ENCODE measurements at regions not wholly inside any gene's neighbourhood (a gene's known extent, or its start where the extent isn't known, plus 50 kb on each side); places are given as distances from the start of the nearest gene placed in this dataset.

DNA sequence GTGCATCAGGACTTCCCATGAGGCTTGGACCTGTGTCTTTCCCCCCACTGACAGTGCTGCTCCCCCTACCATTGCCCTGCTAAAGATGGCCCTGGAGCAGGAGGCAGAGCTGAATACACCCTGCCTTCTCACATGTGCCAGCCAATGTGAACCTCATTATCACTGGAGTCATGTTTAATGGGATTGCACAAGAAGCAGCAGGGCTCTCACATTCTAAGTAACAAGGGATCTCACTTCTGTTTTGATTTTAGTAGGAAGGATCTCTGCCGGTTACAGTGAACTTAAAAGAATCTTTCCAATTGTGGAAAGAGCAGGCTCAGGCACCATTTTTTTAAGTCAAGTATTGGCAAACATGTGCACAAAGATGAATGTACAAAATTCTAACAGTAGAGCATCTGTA is 322.1 kb upstream of the MEX3C start:
- DNase-seq (ENCODE audit: low spot score in 2 of 2), result no peak
- Histone ChIP-seq H3K27me3 (no peaks in the 10 kb centered on the region), H3K27ac (no peak overlapping the region), H3K4me1 (no peaks in the 10 kb centered on the region), H3K9me3 (peaks cover 0 to 4% (median 1%) of the 10 kb centered on the region in 4 donors), H3K36me3 (no peaks in the 10 kb centered on the region), H3K4me3 (no peak overlapping the region)
- TF ChIP-seq EP300 (IDR thresholded peaks at IDR 0.05), result no peak
- no peak for TF ChIP-seq POLR2A (IDR thresholded peaks at IDR 0.05)
- TF ChIP-seq, protein P1, sequence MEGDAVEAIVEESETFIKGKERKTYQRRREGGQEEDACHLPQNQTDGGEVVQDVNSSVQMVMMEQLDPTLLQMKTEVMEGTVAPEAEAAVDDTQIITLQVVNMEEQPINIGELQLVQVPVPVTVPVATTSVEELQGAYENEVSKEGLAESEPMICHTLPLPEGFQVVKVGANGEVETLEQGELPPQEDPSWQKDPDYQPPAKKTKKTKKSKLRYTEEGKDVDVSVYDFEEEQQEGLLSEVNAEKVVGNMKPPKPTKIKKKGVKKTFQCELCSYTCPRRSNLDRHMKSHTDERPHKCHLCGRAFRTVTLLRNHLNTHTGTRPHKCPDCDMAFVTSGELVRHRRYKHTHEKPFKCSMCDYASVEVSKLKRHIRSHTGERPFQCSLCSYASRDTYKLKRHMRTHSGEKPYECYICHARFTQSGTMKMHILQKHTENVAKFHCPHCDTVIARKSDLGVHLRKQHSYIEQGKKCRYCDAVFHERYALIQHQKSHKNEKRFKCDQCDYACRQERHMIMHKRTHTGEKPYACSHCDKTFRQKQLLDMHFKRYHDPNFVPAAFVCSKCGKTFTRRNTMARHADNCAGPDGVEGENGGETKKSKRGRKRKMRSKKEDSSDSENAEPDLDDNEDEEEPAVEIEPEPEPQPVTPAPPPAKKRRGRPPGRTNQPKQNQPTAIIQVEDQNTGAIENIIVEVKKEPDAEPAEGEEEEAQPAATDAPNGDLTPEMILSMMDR (IDR thresholded peaks at IDR 0.05), result no peak
- 26 to 28% methylated on average over 1 of the region's 1 CpG for WGBS, 2 donors

- Histone ChIP-seq H3K4me3 (no peak overlapping the region), H3K9me3 (peaks cover 0 to 4% (median 1%) of the 10 kb centered on the region in 4 donors), H3K27ac (no peak overlapping the region), H3K4me1 (no peaks in the 10 kb centered on the region), H3K27me3 (no peaks in the 10 kb centered on the region), H3K36me3 (no peaks in the 10 kb centered on the region)
- WGBS, 2 donors, result 90 to 98% methylated on average over 1 of the region's 1 CpG
- DNase-seq (ENCODE audit: low spot score in 2 of 2), result no peak
- TF ChIP-seq EP300 (IDR thresholded peaks at IDR 0.05) (no peak), POLR2A (IDR thresholded peaks at IDR 0.05) (no peak)
- TF ChIP-seq, protein P1 (IDR thresholded peaks at IDR 0.05), result no peak
Observed at GRCh38 chr18:51520676-51521180, 323.2 kb upstream of the MEX3C start.

DNA sequence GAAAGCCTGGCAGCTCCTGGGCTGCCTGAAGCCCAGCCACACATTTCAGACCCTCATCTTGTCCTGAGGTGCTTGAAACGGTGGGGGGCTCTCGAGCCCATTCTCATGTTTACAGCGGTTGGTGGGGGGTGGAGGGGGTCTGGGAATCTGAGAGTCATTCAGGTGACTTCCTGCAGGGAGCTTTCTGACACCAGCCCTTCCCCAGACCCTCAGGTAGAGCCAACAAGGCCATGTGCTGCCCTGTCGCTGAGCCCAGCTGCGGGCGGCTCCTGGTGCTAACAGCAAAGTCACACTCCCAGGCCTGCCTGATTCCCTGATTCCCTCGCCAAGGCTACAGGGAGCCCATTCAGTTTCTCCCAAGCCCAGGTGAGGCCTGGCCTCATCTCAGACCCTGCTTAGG is 324.9 kb upstream of the MEX3C start:
- WGBS, 2 donors, result 68 to 70% methylated on average over 7 of the region's 7 CpGs

GRCh38 chr18:51522821-51523220 is 325.3 kb upstream of the MEX3C start:
- H3K36me3 ChIP-seq, result no peaks in the 10 kb centered on the region
- H3K27me3 ChIP-seq, result no peaks in the 10 kb centered on the region
- no peaks in the 10 kb centered on the region for H3K9me3 ChIP-seq
- H3K4me1 ChIP-seq, result no peaks in the 10 kb centered on the region
- TF ChIP-seq EP300 (IDR thresholded peaks at IDR 0.05) (no peak), POLR2A (IDR thresholded peaks at IDR 0.05) (no peak)
- TF ChIP-seq, protein P1 (IDR thresholded peaks at IDR 0.05), result no peak
- H3K27ac ChIP-seq, result no peak overlapping the region
- H3K4me3 ChIP-seq, result no peak overlapping the region
- DNase-seq (ENCODE audit: low spot score in 2 of 2), result no peak
- 87 to 91% methylated on average over 3 of the region's 3 CpGs for WGBS, 2 donors

More for the DNA sequence above, 324.9 kb upstream of the MEX3C start:
- Histone ChIP-seq H3K4me3 (no peak overlapping the region), H3K27me3 (no peaks in the 10 kb centered on the region), H3K9me3 (no peaks in the 10 kb centered on the region), H3K27ac (no peak overlapping the region), H3K4me1 (no peaks in the 10 kb centered on the region), H3K36me3 (no peaks in the 10 kb centered on the region)
- no peak for TF ChIP-seq POLR2A (IDR thresholded peaks at IDR 0.05)
- TF ChIP-seq, protein P1 (IDR thresholded peaks at IDR 0.05), result no peak
- no peak for TF ChIP-seq EP300 (IDR thresholded peaks at IDR 0.05)
- no peak for DNase-seq (ENCODE audit: low spot score in 2 of 2)

GRCh38 chr18:51523671-51524070 is 326.2 kb upstream of the MEX3C start:
- no peaks in the 10 kb centered on the region for H3K27me3 ChIP-seq
- TF ChIP-seq POLR2A (IDR thresholded peaks at IDR 0.05), result no peak
- TF ChIP-seq, protein P1 (IDR thresholded peaks at IDR 0.05), result no peak
- H3K27ac ChIP-seq, result no peak overlapping the region
- no peak overlapping the region for H3K4me3 ChIP-seq
- DNase-seq (ENCODE audit: low spot score in 2 of 2), result no peak
- no peaks in the 10 kb centered on the region for H3K36me3 ChIP-seq
- no peaks in the 10 kb centered on the region for H3K4me1 ChIP-seq
- WGBS, 2 donors, result 76 to 78% methylated on average over 3 of the region's 3 CpGs
- no peaks in the 10 kb centered on the region for H3K9me3 ChIP-seq
